GM23338 (cell line): ENCODE measurements at regions not wholly inside any gene's neighbourhood (a gene's known extent, or its start where the extent isn't known, plus 50 kb on each side); places are given as distances from the start of the nearest gene placed in this dataset.

Experiments used
- ATAC-seq: fragments of 200-7000 bp; cut with Tn5 transposase; 3 replicates; pipeline ENCODE4 v1.9.1; 2020
- DNase-seq: peaks from one replicate; pipeline ENCODE4 v3.0.0-alpha.2; 2015; ENCODE audit warnings: low spot score
- H2AFZ ChIP-seq: fragments of 200-600 bp; sonication (generic); 2 replicates; pipeline ENCODE4 v1.8.0; 2016; ENCODE audit warnings: antibody characterized with exemption, mild to moderate bottlenecking, moderate library complexity
- H3F3A ChIP-seq: fragments of 200-600 bp; sonication (generic); replicated peaks from 2 replicates; pipeline ENCODE4 v1.8.0; 2017; ENCODE audit warnings: antibody characterized with exemption, mixed run types, low read depth
- H3K27ac ChIP-seq: fragments of 200-600 bp; sonication (generic); 2 replicates; pipeline ENCODE4 v1.6.1; 2016; ENCODE audit warnings: low read depth
- H3K27me3 ChIP-seq: fragments of 200-600 bp; sonication (generic); 2 replicates; pipeline ENCODE4 v1.8.0; 2016; ENCODE audit warnings: mild to moderate bottlenecking, mixed run types, moderate library complexity; ENCODE audit not compliant: insufficient read depth
- H3K36me3 ChIP-seq: fragments of 200-600 bp; sonication (generic); 2 replicates; pipeline ENCODE4 v1.8.0; 2016; ENCODE audit warnings: mild to moderate bottlenecking; ENCODE audit not compliant: insufficient read depth
- H3K4me1 ChIP-seq: fragments of 200-600 bp; sonication (generic); 2 replicates; pipeline ENCODE4 v1.8.0; 2016; ENCODE audit warnings: mild to moderate bottlenecking, moderate library complexity; ENCODE audit not compliant: insufficient read depth
- H3K4me2 ChIP-seq: fragments of 200-600 bp; sonication (generic); 2 replicates; pipeline ENCODE4 v1.7.1; 2017; ENCODE audit warnings: mixed run types
- H3K4me3 ChIP-seq: fragments of 200-600 bp; sonication (generic); 2 replicates; pipeline ENCODE4 v1.6.1; 2016; ENCODE audit warnings: mixed run types
- H3K79me2 ChIP-seq: fragments of 200-600 bp; sonication (generic); replicated peaks from 2 replicates; pipeline ENCODE4 v1.8.0; 2017; ENCODE audit warnings: mild to moderate bottlenecking; ENCODE audit not compliant: insufficient read depth
- H3K9me2 ChIP-seq: fragments of 200-600 bp; sonication (generic); 2 replicates; pipeline ENCODE4 v1.8.0; 2017; ENCODE audit not compliant: insufficient read depth
- H4K20me1 ChIP-seq: fragments of 200-600 bp; sonication (generic); replicated peaks from 2 replicates; pipeline ENCODE4 v1.8.0; 2017; ENCODE audit warnings: mild to moderate bottlenecking; ENCODE audit not compliant: insufficient read depth
- H3K27ac Mint-ChIP-seq: 2 replicates; pipeline ENCODE4 v1.8.0; 2020; ENCODE audit warnings: inconsistent platforms, mild to moderate bottlenecking, moderate library complexity, mixed read lengths
- H3K27me3 Mint-ChIP-seq: 3 replicates; pipeline ENCODE4 v1.8.0; 2022; ENCODE audit warnings: low read depth, mild to moderate bottlenecking, moderate library complexity, mixed read lengths, inconsistent platforms; ENCODE audit not compliant: insufficient read depth, poor library complexity
- H3K36me3 Mint-ChIP-seq: 3 replicates; pipeline ENCODE4 v1.8.0; 2021; ENCODE audit warnings: low read depth, mild to moderate bottlenecking, inconsistent platforms, moderate library complexity, mixed read lengths
- H3K4me1 Mint-ChIP-seq: 3 replicates; pipeline ENCODE4 v1.8.0; 2020; ENCODE audit warnings: mild to moderate bottlenecking, inconsistent platforms, mixed read lengths
- H3K4me3 Mint-ChIP-seq: 3 replicates; pipeline ENCODE4 v1.8.0; 2021; ENCODE audit warnings: moderate library complexity, mild to moderate bottlenecking, inconsistent platforms, mixed read lengths
- H3K9me3 Mint-ChIP-seq: 3 replicates; pipeline ENCODE4 v1.8.0; 2020; ENCODE audit warnings: moderate library complexity, mild to moderate bottlenecking, inconsistent platforms, mixed read lengths
- CREB1 ChIP-seq: fragments of 250-450 bp; sonication (Bioruptor Pico); IDR thresholded peaks from 2 replicates; pipeline ENCODE4 v1.5.0; 2020; ENCODE audit warnings: low read depth, mild to moderate bottlenecking, moderate library complexity
- EZH2 ChIP-seq: fragments of 200-600 bp; sonication (generic); IDR thresholded peaks from one replicate; pipeline ENCODE4 v1.8.0; 2017; ENCODE audit warnings: antibody characterized with exemption, mild to moderate bottlenecking, low read depth; ENCODE audit not compliant: unreplicated experiment
- EZH2phosphoT487 ChIP-seq: fragments of 200-600 bp; sonication (generic); IDR thresholded peaks from one replicate; pipeline ENCODE4 v1.8.1; 2018; ENCODE audit warnings: antibody characterized with exemption; ENCODE audit not compliant: unreplicated experiment
- JUNB ChIP-seq: IDR thresholded peaks from one replicate; pipeline ENCODE4 v1.6.1; 2016; ENCODE audit warnings: antibody characterized with exemption; ENCODE audit not compliant: unreplicated experiment
- NANOG ChIP-seq: IDR thresholded peaks from 2 replicates; pipeline ENCODE4 v1.6.1; 2016; ENCODE audit warnings: antibody characterized with exemption, borderline replicate concordance
- POLR2AphosphoS5 ChIP-seq: IDR thresholded peaks from 2 replicates; pipeline ENCODE4 v1.6.1; 2016; ENCODE audit warnings: antibody characterized with exemption, low read depth
- STAT1 ChIP-seq: IDR thresholded peaks from one replicate; pipeline ENCODE4 v1.6.1; 2016; ENCODE audit warnings: antibody characterized with exemption; ENCODE audit not compliant: unreplicated experiment
- ZNF114 ChIP-seq: fragments of 250-450 bp; sonication (Bioruptor Pico); IDR thresholded peaks from 2 replicates; pipeline ENCODE4 v1.5.0; 2020; ENCODE audit warnings: mild to moderate bottlenecking, moderate library complexity
- ZNF331 ChIP-seq: fragments of 250-450 bp; sonication (Bioruptor Pico); IDR thresholded peaks from 2 replicates; pipeline ENCODE4 v1.5.0; 2020; ENCODE audit warnings: low read depth, mild to moderate bottlenecking, moderate library complexity
- TF ChIP-seq, protein P1 (sequence below): fragments of 250-450 bp; sonication (Bioruptor Pico); IDR thresholded peaks from 2 replicates; pipeline ENCODE4 v1.5.0; 2020; ENCODE audit warnings: mild to moderate bottlenecking, moderate library complexity
- TF ChIP-seq, protein P2 (sequence below): IDR thresholded peaks from one replicate; pipeline ENCODE4 v1.6.1; 2018; ENCODE audit warnings: antibody characterized with exemption; ENCODE audit not compliant: unreplicated experiment
- TF ChIP-seq, protein P3 (sequence below), 2 experiments: fragments of 200-600 bp in 1 of 2; sonication (generic) in 1 of 2; conservative IDR thresholded peaks; 2 replicates each; pipeline versions ENCODE4 v1.5.1 to v1.6.1; 2016 to 2017; ENCODE audit warnings: antibody characterized with exemption in 2 of 2, low read depth in 2 of 2, mild to moderate bottlenecking in 2 of 2, moderate library complexity in 1 of 2
- TF ChIP-seq, protein P4 (sequence below): IDR thresholded peaks from 2 replicates; pipeline ENCODE4 v1.6.1; 2016; ENCODE audit warnings: antibody characterized with exemption

DNA sequence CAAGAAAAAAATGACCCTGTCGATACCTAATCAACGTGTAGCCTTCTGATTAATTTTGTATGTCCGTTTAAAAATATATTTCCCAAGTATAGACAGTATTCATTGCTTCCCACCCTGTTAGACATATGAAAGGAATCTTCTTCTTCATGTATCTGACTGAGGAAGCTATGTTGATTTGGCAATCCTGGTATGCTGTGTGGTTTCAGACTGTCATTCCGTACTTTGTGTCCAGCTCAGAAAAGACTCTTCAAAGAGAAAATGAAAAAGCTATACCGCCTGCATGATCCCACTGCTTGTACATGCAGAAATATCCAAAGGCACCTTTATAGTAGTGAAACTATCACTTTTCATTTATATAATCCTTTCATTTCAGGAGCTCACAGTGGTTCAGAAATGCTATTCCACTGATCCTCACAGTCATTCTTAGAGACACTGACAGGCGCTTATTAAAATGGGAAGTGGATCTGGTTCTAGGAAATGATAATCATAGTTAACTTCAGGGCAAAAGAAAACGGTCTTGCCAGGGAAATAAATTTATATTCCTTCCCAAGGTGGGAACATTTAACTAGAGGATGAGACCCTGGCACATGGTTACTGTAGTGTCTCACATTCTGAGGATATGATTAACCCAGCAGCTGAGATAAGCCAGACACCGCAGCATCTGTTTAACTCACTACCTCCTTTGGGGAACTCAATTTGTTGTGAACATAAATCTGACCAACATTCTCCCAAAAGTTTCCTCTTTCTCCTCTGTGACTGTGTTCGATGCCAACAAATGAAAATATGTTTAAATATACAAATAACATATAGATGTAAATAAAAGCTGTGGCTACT is 599.2 kb upstream of the LUZP2 start:
- Histone ChIP-seq H3K27ac (no peak overlapping the region), H3K9me2 (no peaks in the 10 kb centered on the region), H4K20me1 (no peaks in the 10 kb centered on the region), H2AFZ (no peak overlapping the region), H3K4me2 (no peak overlapping the region), H3K36me3 (no peaks in the 10 kb centered on the region), H3K4me3 (no peak overlapping the region), H3K4me1 (no peaks in the 10 kb centered on the region), H3F3A (no peaks in the 10 kb centered on the region), H3K79me2 (no peaks in the 10 kb centered on the region), H3K27me3 (no peaks in the 10 kb centered on the region)
- Mint-ChIP-seq H3K36me3 (no peaks in the 10 kb centered on the region), H3K9me3 (no peaks in the 10 kb centered on the region), H3K4me3 (no peak overlapping the region), H3K4me1 (no peaks in the 10 kb centered on the region), H3K27ac (no peak overlapping the region), H3K27me3 (no peaks in the 10 kb centered on the region)
- TF ChIP-seq STAT1 (no peak), CREB1 (no peak), EZH2phosphoT487 (no peak), NANOG (no peak), ZNF114 (no peak), POLR2AphosphoS5 (no peak), EZH2 (no peak), ZNF331 (CRISPR knock-in tag) (no peak), JUNB (no peak)
- TF ChIP-seq, protein P1, sequence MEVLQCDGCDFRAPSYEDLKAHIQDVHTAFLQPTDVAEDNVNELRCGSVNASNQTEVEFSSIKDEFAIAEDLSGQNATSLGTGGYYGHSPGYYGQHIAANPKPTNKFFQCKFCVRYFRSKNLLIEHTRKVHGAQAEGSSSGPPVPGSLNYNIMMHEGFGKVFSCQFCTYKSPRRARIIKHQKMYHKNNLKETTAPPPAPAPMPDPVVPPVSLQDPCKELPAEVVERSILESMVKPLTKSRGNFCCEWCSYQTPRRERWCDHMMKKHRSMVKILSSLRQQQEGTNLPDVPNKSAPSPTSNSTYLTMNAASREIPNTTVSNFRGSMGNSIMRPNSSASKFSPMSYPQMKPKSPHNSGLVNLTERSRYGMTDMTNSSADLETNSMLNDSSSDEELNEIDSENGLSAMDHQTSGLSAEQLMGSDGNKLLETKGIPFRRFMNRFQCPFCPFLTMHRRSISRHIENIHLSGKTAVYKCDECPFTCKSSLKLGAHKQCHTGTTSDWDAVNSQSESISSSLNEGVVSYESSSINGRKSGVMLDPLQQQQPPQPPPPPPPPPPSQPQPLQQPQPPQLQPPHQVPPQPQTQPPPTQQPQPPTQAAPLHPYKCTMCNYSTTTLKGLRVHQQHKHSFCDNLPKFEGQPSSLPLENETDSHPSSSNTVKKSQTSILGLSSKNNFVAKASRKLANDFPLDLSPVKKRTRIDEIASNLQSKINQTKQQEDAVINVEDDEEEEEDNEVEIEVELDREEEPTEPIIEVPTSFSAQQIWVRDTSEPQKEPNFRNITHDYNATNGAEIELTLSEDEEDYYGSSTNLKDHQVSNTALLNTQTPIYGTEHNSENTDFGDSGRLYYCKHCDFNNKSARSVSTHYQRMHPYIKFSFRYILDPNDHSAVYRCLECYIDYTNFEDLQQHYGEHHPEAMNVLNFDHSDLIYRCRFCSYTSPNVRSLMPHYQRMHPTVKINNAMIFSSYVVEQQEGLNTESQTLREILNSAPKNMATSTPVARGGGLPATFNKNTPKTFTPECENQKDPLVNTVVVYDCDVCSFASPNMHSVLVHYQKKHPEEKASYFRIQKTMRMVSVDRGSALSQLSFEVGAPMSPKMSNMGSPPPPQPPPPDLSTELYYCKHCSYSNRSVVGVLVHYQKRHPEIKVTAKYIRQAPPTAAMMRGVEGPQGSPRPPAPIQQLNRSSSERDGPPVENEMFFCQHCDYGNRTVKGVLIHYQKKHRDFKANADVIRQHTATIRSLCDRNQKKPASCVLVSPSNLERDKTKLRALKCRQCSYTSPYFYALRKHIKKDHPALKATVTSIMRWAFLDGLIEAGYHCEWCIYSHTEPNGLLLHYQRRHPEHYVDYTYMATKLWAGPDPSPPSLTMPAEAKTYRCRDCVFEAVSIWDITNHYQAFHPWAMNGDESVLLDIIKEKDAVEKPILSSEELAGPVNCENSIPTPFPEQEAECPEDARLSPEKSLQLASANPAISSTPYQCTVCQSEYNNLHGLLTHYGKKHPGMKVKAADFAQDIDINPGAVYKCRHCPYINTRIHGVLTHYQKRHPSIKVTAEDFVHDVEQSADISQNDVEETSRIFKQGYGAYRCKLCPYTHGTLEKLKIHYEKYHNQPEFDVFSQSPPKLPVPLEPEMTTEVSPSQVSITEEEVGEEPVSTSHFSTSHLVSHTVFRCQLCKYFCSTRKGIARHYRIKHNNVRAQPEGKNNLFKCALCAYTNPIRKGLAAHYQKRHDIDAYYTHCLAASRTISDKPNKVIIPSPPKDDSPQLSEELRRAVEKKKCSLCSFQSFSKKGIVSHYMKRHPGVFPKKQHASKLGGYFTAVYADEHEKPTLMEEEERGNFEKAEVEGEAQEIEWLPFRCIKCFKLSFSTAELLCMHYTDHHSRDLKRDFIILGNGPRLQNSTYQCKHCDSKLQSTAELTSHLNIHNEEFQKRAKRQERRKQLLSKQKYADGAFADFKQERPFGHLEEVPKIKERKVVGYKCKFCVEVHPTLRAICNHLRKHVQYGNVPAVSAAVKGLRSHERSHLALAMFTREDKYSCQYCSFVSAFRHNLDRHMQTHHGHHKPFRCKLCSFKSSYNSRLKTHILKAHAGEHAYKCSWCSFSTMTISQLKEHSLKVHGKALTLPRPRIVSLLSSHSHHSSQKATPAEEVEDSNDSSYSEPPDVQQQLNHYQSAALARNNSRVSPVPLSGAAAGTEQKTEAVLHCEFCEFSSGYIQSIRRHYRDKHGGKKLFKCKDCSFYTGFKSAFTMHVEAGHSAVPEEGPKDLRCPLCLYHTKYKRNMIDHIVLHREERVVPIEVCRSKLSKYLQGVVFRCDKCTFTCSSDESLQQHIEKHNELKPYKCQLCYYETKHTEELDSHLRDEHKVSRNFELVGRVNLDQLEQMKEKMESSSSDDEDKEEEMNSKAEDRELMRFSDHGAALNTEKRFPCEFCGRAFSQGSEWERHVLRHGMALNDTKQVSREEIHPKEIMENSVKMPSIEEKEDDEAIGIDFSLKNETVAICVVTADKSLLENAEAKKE (CRISPR knock-in tag), result no peak
- TF ChIP-seq, protein P2, sequence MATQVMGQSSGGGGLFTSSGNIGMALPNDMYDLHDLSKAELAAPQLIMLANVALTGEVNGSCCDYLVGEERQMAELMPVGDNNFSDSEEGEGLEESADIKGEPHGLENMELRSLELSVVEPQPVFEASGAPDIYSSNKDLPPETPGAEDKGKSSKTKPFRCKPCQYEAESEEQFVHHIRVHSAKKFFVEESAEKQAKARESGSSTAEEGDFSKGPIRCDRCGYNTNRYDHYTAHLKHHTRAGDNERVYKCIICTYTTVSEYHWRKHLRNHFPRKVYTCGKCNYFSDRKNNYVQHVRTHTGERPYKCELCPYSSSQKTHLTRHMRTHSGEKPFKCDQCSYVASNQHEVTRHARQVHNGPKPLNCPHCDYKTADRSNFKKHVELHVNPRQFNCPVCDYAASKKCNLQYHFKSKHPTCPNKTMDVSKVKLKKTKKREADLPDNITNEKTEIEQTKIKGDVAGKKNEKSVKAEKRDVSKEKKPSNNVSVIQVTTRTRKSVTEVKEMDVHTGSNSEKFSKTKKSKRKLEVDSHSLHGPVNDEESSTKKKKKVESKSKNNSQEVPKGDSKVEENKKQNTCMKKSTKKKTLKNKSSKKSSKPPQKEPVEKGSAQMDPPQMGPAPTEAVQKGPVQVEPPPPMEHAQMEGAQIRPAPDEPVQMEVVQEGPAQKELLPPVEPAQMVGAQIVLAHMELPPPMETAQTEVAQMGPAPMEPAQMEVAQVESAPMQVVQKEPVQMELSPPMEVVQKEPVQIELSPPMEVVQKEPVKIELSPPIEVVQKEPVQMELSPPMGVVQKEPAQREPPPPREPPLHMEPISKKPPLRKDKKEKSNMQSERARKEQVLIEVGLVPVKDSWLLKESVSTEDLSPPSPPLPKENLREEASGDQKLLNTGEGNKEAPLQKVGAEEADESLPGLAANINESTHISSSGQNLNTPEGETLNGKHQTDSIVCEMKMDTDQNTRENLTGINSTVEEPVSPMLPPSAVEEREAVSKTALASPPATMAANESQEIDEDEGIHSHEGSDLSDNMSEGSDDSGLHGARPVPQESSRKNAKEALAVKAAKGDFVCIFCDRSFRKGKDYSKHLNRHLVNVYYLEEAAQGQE, result no peak
- TF ChIP-seq, protein P3, sequence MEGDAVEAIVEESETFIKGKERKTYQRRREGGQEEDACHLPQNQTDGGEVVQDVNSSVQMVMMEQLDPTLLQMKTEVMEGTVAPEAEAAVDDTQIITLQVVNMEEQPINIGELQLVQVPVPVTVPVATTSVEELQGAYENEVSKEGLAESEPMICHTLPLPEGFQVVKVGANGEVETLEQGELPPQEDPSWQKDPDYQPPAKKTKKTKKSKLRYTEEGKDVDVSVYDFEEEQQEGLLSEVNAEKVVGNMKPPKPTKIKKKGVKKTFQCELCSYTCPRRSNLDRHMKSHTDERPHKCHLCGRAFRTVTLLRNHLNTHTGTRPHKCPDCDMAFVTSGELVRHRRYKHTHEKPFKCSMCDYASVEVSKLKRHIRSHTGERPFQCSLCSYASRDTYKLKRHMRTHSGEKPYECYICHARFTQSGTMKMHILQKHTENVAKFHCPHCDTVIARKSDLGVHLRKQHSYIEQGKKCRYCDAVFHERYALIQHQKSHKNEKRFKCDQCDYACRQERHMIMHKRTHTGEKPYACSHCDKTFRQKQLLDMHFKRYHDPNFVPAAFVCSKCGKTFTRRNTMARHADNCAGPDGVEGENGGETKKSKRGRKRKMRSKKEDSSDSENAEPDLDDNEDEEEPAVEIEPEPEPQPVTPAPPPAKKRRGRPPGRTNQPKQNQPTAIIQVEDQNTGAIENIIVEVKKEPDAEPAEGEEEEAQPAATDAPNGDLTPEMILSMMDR (conservative IDR thresholded peaks at IDR 0.05; ENCODE audit: low read depth in 2 of 2), result no peak
- TF ChIP-seq, protein P4, sequence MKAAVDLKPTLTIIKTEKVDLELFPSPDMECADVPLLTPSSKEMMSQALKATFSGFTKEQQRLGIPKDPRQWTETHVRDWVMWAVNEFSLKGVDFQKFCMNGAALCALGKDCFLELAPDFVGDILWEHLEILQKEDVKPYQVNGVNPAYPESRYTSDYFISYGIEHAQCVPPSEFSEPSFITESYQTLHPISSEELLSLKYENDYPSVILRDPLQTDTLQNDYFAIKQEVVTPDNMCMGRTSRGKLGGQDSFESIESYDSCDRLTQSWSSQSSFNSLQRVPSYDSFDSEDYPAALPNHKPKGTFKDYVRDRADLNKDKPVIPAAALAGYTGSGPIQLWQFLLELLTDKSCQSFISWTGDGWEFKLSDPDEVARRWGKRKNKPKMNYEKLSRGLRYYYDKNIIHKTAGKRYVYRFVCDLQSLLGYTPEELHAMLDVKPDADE, result no peak
- no peak for DNase-seq
- no peak for ATAC-seq
